ENCODE measurements at regions not wholly inside any gene's neighbourhood (a gene's known extent, or its start where the extent isn't known, plus 50 kb on each side); places are given as distances from the start of the nearest gene placed in this dataset.
"Not testable (repeated sequence)": the region's sequence is repeated elsewhere in the genome, so short reads cannot be mapped to it uniquely, and the experiment has no call there.

- no peak for DNase-seq (ENCODE audit: low read depth in 2 of 2)
Measured at GRCh38 chr17:74113952-74114351, 89.5 kb upstream of the RPL38 start.

- no peak for DNase-seq (ENCODE audit: low read depth in 2 of 2)
Measured at GRCh38 chr17:74114881-74115470, 88.5 kb upstream of the RPL38 start.

- DNase-seq (ENCODE audit: low read depth in 2 of 2): no peak
Measured at GRCh38 chr17:74115586-74115985, 87.9 kb upstream of the RPL38 start.

GRCh38 chr17:74116087-74116717 is 87.3 kb upstream of the RPL38 start:
- DNase-seq (ENCODE audit: low read depth in 2 of 2): no peak

GRCh38 chr17:74117087-74117698 is 86.3 kb upstream of the RPL38 start:
- no peak for DNase-seq (ENCODE audit: low read depth in 2 of 2)

GRCh38 chr17:74117999-74118421 is 85.5 kb upstream of the RPL38 start:
- DNase-seq (ENCODE audit: low read depth in 2 of 2): no peak

- DNase-seq (ENCODE audit: low read depth in 2 of 2): no peak
Measured at GRCh38 chr17:74118504-74118903, 85.0 kb upstream of the RPL38 start.

GRCh38 chr17:74119049-74119580 is 84.4 kb upstream of the RPL38 start:
- no peak for DNase-seq (ENCODE audit: low read depth in 2 of 2)

GRCh38 chr17:74119965-74120364 is 83.5 kb upstream of the RPL38 start:
- DNase-seq (ENCODE audit: low read depth in 2 of 2): no peak

- DNase-seq (ENCODE audit: low read depth in 2 of 2): no peak
Measured at GRCh38 chr17:74123350-74123749, 80.1 kb upstream of the RPL38 start.

GRCh38 chr17:74123866-74124444 is 79.5 kb upstream of the RPL38 start:
- DNase-seq (ENCODE audit: low read depth in 2 of 2): no peak

- no peak for DNase-seq (ENCODE audit: low read depth in 2 of 2)
Measured at GRCh38 chr17:74125156-74125555, 78.3 kb upstream of the RPL38 start.

GRCh38 chr17:74126179-74126900 is 77.1 kb upstream of the RPL38 start:
- no peak for DNase-seq (ENCODE audit: low read depth in 2 of 2)

GRCh38 chr17:74126959-74127358 is 76.5 kb upstream of the RPL38 start:
- DNase-seq (ENCODE audit: low read depth in 2 of 2): no peak

GRCh38 chr17:74128456-74129211 is 74.8 kb upstream of the RPL38 start:
- no peak for DNase-seq (ENCODE audit: low read depth in 2 of 2)

GRCh38 chr17:74129800-74130199 is 73.7 kb upstream of the RPL38 start:
- DNase-seq (ENCODE audit: low read depth in 2 of 2): not testable (repeated sequence)

- DNase-seq (ENCODE audit: low read depth in 2 of 2): no peak
Measured at GRCh38 chr17:74130276-74130675, 73.2 kb upstream of the RPL38 start.

- no peak for DNase-seq (ENCODE audit: low read depth in 2 of 2)
Measured at GRCh38 chr17:74130841-74131240, 72.6 kb upstream of the RPL38 start.

- DNase-seq (ENCODE audit: low read depth in 2 of 2): no peak
Measured at GRCh38 chr17:74132354-74132753, 71.1 kb upstream of the RPL38 start.

GRCh38 chr17:74133740-74134139 is 69.7 kb upstream of the RPL38 start:
- DNase-seq (ENCODE audit: low read depth in 2 of 2): no peak

- DNase-seq (ENCODE audit: low read depth in 2 of 2): not testable (repeated sequence)
Measured at GRCh38 chr17:74134234-74134633, 69.2 kb upstream of the RPL38 start.

All from stimulated activated CD4-positive, alpha-beta T cell treated with anti-CD3 and anti-CD28 coated beads, Interleukin-1b, Interleukin-23, amount 100 ng/mL, for 1 hour (primary cell).